GM18508 (cell line): ENCODE measurements at regions not wholly inside any gene's neighbourhood (a gene's known extent, or its start where the extent isn't known, plus 50 kb on each side); places are given as distances from the start of the nearest gene placed in this dataset.

ENCODE experiments used
- ATAC-seq: cut with Tn5 transposase; IDR thresholded peaks from one replicate; pipeline ENCODE4 v1.9.1; 2021; ENCODE audit warnings: moderate number of reproducible peaks; ENCODE audit not compliant: insufficient read depth, unreplicated experiment

DNA sequence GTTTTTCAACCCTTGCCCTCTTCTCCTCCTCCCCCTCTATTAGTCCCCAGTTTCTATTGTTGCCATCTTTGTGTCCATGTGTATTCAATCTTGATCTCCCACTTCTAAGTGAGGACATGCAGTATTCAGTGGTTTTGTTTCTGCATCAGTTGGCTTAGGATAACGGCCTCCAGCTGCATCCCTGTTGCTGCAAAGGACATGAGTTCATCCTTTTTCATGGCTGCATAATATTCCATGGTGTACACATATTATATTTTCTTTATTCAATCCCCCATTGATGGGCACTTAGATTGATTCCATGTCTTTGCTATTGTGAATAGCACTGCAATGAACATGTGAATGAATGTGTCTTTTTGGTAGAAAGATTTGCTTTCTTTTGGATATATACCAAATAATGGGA lies 190.4 kb upstream of the LYZL1 start:
- no peak for ATAC-seq

DNA sequence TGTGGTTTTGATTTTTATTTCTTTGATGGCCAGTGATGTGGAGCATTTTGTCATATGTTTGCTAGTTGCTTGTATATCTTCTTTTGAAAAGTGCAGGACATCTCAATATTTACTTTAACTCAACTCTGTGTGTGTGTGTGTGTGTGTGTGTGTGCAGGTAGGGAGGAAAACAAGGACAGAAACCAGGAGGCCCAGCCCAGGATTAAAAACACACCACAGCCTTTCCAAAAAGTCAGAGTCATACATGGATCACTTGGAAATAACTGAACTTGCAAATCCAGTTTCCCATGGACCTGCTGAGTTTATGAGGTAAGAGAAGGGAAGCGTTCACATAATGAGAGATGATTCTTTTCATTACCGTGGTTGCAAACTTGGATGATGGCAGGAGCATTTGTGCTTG lies 189.9 kb upstream of the LYZL1 start:
- ATAC-seq = no peak

DNA sequence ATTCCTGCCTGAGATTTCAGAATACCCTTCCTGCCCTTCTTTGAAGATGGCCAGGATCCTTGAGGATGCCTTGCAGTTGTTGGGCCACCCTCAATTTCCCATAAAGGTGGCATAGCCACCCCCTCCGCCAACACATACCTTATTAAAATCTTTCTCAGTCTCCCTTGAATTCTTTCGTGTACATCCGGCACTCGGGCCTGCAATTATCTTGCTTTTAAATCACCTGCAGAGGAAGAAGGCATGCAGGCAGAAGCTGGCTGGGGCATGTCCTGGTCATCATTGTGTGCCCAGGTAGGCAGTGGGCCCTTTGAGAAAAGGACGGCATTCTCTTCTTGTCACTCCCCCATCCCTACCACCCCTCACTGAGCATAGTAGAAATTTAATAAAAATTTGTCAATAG lies 189.5 kb upstream of the LYZL1 start:
- no peak for ATAC-seq

DNA sequence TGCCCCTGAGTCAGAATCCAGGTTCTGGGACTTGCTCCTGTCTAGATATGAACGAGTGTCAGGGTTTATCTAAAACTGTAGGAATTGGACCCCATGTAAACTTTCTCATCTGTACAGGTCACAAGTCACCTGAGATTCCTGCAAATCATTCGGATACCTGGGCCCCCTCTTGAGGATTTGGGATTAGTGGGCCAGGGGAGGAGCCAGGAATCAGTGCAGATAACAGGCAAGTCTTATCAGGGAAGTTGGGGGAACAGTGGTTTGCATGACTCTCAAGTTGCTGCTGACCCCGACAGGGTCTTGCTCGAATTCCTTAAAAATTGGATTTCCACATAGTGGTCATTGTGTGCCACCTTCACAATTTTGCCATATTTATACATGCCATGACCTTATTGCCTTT lies 188.4 kb upstream of the LYZL1 start:
- no peak for ATAC-seq

DNA sequence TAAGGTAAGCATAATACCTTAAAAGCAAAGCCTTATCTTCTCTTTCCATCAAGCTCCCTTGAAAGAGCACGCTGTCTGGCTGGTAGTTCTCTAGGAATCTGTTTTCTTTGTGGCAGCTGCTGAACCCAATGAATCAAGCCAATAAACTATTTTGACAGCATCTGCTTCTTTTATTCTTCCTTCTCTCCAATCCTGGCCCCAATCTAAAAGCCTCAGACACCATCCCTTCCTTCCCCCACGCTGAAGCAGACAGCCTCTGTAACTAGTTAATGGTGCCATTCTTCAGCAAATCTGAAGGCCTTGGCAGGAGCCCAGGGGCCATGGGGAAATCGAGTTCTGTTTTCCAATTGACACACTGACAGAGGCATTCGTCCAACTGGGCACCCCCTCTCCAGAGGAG lies 186.6 kb upstream of the LYZL1 start:
- ATAC-seq = no peak

DNA sequence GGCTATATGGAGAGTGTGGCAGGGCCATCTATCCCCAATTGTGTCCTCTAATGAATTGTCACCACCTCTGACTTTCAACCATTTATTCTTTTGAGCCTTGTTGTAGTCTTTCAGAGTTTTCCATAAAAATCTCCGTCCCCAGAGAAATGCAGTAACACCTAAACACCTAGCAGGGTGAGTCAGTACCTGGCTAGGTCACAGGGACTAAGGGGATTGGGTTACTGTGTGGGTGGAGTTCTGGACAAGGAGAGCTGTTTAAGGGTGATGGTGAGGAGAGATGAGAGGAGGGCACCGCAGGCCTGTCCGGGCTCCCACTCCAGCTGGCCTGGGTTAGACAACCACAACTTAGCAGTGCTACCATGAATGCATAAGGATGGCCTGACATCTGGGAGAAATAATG lies 186.2 kb upstream of the LYZL1 start:
- ATAC-seq = no peak

DNA sequence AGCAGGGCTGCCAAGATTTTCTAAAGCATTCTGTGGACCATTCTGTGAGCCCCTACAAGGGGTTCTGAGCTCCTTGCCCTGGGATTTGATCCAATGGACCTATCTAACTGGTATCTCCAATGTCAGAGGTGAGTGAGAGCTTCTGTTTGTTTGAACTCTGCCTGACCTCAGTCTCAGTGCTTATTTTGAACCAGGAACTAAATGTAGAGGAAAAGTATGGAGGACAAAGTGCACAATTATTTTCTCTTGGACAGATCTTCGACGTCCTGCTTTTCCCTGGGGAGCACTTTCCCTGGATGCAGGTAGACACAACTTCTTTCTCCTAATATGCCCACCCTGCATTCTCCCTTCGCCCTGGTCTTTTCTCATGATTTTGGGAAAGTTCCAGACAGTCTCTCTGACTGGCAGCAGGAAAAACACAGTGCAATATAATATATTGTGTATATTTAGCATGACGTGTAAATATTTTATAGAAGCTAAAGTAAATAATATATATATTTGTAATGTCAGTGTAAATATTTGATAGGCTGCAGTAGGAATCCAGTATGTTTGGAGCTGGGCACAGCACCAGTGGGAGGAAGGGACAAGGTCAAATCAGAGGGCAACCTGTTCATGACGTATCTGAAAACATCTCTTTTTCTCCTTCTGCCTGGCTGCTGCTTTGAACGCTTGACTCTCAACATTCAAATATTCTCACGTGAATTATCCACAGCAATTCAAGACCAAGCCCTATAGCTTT lies 184.0 kb upstream of the LYZL1 start:
- ATAC-seq = no peak

DNA sequence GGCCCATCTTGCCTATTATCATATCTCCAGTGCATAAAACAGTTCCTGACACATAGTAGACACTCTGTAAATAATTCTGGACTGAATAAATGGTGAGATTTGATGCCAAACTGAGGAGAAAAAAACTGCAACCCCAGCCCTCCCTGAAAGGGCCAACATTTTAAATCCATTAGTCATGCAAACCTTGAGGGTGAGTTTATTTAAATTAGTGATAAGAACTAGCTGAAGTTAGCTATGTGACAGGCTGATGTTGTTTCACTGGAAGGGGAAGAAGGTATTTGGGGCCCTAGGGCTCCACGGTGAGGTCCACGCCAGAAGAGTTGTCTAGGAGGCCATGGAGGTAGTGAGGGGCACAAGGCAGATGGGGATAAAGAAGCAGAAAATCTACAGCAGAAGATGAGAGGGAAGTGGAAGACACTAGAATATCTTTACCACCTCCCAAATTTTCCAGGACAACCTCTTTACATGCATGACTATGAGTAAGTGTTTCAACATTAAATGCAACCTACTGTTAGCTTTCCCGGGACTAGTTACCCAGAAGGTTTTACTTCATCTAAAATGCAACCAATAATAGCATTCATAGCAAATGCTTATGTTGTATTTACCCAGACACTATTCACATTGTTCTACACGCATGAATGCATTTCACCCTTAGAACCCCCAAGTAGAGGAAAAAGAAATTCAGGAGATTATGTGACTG lies 183.2 kb upstream of the LYZL1 start:
- ATAC-seq = no peak

DNA sequence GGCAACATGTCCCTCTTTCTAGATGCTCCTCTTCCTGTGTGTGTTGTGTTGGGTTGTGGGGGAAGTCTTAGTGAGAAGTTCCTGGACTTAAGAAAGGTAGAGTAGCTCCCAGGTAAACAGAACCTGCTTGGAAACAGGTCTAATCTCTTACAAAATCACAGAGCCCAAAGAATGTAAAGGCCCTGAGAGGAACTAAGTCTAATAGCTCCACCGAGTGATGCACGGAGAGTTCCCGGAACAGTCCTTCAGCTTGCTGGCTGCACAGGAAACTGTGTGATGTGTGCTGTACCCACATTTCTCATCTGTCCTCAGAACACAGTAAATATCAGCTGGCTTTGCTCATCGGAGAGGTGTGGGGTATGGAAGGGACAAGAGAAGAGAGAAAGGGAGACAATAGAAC lies 182.6 kb upstream of the LYZL1 start:
- ATAC-seq = no peak

DNA sequence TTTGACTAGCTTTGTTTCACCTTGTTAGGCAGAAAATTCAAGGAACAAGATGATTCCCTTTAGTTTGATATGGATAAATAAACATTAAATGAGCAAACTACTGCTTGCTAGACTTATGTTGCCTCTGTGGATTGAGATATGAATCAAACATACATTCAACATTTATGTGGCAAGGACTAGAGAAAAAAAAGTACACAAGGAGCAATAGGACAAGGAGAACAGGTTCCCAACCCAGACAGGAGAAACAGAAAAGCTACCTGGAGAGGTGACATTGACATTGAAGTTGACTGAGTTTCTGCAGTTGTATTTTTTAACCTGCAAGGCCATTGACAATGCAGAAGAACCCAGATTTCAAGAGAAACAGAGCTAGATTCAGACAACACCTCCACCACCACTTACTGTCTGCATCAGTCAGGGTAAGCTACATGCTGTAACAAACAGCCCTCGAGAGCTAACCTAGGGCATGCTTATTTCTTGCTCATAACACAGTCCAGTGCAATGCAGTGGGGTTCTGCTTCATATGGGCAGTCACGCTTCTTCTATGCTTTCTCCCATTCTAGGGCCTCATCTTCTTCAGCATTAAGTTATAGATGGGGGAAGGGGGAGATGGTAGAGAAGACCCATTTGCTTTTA lies 180.9 kb upstream of the LYZL1 start:
- ATAC-seq = no peak

DNA sequence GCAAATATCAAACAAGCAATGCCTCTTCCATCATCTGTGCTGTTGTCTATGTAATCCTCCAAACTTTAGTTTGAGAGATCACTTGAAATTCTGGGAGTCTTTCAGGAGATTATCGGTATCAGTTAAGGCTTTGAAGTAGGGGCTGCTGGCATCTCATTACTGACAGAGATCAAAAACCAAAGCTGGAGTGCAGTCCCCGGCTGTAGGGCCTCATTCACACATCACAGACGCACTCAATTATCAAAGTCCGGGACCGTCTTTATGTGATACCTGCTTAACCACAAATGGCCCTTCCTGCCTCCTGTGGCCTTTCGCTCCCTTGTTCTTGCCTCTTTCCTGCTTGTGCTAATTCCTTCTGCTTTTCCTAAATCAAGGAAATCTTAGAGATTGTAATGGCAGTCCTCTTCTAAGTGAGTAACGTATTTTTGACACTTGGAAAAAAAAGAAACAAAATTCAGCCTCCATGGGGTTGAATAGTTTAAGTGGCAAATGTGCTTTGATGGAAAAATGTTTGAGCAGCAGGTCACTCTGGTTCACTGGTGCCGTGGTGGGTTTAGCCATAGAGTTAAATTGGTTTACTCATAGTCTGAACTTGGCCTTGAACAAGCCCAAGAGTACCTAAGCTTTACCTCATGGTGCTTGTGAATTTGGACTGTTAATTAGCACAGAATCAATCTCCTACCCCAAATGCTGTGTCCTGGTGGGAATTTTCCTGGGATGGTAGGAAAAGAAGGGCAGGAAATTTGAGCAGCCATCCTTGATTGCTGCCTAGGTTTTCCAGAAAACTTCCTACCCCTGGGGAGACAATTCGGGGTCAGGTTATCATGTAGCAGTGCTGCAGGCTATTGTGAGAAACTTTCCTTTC lies 178.9 kb upstream of the LYZL1 start:
- ATAC-seq = no peak

DNA sequence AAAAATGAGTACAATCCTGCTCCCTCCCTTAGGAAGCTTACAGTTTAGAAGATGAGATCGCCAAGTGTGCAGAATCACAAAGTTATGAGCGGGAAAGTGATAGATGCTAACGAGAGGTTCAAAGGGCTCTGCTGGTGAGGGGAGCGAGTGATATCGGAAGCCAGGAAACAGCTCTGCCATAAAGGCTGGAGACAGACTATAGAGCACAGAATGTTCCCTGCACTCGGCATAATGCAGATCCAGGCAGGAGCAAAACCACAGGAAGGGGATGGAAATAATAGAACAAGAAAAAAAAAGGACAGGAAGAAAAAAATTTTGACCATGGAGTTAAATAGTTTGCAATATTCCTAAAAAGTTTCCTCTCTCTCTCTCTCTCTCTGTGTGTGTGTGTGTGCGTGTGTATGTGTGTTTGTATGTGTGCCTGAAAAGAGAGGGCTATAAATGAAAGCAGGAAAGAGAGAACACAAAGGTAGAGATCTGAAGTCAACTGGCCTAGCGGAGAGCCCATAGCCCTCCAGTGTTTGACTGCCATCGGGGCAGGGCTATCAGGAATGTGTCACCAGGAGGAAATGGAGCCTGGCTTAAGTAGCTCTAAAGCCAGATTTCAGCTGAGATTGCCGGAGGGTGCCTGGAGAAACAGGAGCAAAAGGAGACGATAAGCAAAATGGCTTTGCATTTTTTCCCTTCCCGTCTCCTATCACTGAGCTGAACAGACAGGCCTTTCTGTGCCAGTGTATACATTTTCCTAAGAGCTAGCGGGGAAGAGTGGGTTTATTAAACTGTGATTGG lies 175.8 kb upstream of the LYZL1 start:
- ATAC-seq = no peak

DNA sequence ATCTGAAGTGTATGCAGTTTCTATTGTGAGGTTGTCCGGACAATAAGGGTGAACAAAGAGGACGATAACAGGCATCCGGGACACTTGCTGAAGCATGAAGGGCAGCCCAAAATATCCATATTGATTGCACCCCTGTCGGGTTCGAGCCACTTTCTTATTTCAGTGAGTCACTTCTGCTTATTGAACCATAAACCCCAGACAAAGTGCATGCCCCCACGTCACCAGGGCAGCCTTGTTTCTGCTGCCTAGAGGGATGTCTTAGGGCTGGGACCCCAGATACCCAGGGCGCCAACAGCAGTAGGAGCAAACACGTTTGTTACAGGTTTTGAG lies 175.3 kb upstream of the LYZL1 start:
- no peak for ATAC-seq

DNA sequence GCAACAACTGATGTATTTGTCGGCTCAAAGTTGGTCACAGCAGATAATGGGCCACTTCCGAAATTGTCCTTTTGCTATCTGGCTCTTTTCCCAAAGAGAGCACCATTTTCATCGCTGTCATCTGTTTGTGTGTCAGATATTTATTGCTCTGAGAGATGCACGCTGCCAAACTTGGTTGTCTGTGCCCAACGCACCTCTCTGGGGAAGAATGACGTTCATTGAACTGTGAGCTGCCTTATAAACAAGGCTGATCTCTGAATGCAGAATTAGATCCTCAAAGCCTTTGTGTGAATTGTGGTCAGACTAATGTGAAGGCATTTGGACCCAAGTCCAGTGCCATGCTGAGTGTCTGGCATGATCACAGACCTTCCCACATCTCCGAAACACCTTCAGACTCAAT lies 174.7 kb upstream of the LYZL1 start:
- ATAC-seq = no peak

DNA sequence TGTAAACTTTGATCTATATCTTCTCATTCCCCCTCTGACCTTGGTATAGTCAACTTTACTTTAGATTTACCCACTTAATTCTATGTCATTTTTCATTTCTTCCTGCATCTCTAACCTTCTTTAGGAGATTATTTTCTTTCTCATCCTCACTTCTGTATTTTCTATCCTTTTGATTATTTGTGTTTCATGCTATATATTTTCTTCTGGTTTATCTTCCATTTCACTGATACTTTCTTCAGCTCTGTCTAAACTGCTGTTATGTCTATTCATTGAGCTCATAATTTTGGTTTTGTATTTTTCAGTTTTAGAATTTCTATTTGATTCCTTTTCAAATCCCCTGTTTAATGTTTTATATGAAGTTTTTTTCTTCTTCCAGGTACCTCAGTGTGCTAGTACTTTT lies 171.1 kb upstream of the LYZL1 start:
- ATAC-seq = no peak

DNA sequence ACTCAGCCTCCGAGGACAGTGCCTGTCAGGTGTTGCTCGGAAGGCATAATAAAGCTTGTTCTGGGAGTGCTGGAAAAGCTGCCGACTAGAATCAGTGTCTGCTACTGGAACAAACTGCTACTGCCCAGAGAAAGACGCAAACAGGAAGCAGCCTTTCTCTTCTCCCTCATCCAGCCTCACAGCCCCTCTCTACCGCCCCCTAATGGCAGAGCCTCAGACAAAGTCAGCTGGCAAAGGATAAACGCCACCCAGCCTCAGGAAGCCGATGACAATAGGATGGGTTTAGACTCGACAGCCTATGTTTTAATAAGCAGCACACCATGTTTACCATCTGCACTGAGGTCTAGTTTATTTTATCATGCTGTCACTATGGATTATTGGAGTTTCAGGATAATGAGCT lies 169.5 kb upstream of the LYZL1 start:
- ATAC-seq = no peak

DNA sequence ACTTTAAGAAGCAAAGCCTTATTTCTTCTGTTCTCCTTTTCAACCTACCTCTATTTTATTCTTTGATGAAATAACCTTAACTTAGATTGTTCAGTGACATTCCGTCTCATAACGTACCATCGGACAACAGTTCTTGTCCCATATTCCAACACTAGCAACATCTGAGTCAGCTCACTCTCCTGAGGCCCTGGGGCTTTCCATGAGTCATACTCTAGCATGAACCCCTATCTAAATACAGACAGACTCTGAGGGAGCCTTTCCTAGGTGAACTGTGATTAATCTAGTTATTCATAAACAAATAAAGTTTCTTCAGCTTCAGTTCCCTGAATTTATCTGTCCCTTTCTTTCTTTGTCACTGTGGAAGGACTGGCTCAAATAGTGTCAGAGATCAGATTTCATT lies 168.7 kb upstream of the LYZL1 start:
- no peak for ATAC-seq

DNA sequence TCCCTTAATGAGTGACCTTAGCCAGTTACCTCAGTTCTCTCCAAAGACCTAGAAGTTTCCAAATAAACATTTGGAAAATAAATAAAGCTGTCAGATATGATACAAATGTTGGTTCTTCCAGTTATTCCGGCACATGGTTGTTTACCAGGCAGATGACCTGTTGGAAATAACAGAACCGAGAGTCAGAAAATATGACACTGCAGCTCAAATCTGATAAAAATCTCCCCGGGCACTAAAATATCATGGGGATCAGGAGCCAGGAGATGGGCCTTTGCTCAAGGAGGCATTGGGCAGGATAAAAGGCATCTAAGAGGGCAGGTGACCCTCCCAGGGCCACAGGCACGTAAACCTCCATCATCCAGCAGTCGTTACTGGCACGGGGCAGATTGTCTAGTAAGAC lies 164.0 kb upstream of the LYZL1 start:
- no peak for ATAC-seq

DNA sequence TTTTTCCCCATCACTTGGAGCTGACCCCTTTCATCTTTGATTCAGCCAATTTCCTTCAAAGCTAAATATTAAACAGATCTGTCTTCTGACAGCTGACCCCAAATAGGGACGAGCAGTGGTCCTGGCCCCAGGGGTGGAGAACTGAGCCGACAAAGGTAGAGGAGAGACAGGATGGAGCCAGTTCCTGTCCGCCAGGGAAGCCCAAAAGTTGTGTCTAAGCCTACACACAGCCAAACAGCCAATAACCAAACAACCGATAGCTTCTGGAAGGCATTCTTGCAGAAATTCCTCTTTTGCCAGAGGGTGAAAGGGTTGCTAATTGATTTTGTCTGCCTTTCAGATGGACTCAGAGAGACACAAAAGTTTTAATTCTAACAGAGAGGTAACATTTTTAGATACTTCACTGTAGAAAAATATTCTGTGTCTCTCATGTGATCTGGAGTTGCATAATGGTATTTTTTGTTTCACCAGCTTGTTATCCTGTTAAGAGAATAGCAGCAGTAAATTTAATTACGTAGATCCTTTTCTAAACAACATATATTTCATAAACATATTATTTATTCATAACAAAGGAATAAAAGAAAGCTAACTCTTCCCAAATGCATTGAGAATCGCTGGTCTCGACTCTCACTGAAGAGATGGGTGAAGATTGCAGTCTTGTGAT lies 161.7 kb upstream of the LYZL1 start:
- ATAC-seq = no peak

DNA sequence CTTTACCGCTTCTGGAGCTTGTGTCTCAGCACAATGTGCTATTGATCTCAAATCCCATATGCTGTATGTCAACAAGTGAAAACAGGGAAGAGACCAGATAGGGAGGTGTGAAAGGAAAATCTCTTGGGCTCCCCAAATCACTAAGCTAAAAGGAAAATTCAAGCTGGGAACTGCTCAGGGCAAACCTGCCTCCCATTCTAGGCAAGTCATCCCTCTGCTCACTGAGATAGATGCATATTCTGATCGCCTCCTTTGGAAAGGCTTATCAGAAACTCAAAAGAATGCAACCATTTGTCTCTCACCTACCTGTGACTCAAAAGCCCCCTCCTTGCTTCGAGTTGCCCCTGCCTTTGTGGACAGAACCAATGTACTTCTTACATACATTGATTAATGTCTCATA lies 161.1 kb upstream of the LYZL1 start:
- ATAC-seq = no peak
